Thoracic aorta (tissue), 2 donors: ENCODE measurements at regions not wholly inside any gene's neighbourhood (a gene's known extent, or its start where the extent isn't known, plus 50 kb on each side); places are given as distances from the start of the nearest gene placed in this dataset.

Experiments used
- ATAC-seq: fragments of 150-250 bp; one replicate; pipeline ENCODE4 v1.8.0; 2017; ENCODE audit warnings: low read depth; ENCODE audit not compliant: insufficient number of reproducible peaks, low FRiP score
- DNase-seq: peaks from one replicate; pipeline ENCODE4 v3.0.0-alpha.2; 2020; ENCODE audit warnings: low spot score
- H3K27ac ChIP-seq, 2 donors: fragments of 200-600 bp; sonication (generic); 1 replicate in 1 of 2; 2 replicates in 1 of 2; pipeline ENCODE4 v1.5.1; 2016; ENCODE audit warnings: mild to moderate bottlenecking in 2 of 2, moderate library complexity in 2 of 2
- H3K27me3 ChIP-seq: fragments of 200-600 bp; sonication (generic); replicated peaks from 2 replicates; pipeline ENCODE4 v1.6.0; 2016; ENCODE audit warnings: mild to moderate bottlenecking; ENCODE audit not compliant: insufficient read depth
- H3K36me3 ChIP-seq: fragments of 200-600 bp; sonication (generic); one replicate; pipeline ENCODE4 v1.5.1; 2016
- H3K4me1 ChIP-seq, 2 donors: fragments of 200-600 bp; sonication (generic); 1 replicate in 1 of 2; 2 replicates in 1 of 2; pipeline versions ENCODE4 v1.5.1 to v1.6.0; 2016; ENCODE audit warnings: low read depth in 2 of 2, mild to moderate bottlenecking in 1 of 2; ENCODE audit not compliant: control insufficient read depth in 1 of 2
- H3K4me3 ChIP-seq: fragments of 200-600 bp; sonication (generic); 2 replicates; pipeline ENCODE4 v1.5.1; 2016; ENCODE audit warnings: mild to moderate bottlenecking
- H3K9me3 ChIP-seq: fragments of 200-600 bp; sonication (generic); 2 replicates; pipeline ENCODE4 v1.5.1; 2016
- CTCF ChIP-seq: fragments of 200-600 bp; sonication (generic); IDR thresholded peaks from one replicate; pipeline ENCODE4 v1.5.1; 2019; ENCODE audit warnings: antibody characterized with exemption

GRCh38 chr12:3362737-3363136 is 128.3 kb upstream of the PRMT8 start:
- no peak for DNase-seq
- H3K27me3 ChIP-seq = no peaks in the 10 kb centered on the region

GRCh38 chr12:3363608-3364007 is 127.4 kb upstream of the PRMT8 start:
- Histone ChIP-seq H3K27ac (no peak overlapping the region), H3K27me3 (no peaks in the 10 kb centered on the region), H3K36me3 (no peaks in the 10 kb centered on the region), H3K9me3 (no peaks in the 10 kb centered on the region), H3K4me1 (no peaks in the 10 kb centered on the region), H3K4me3 (no peak overlapping the region)
- ATAC-seq = no peak
- TF ChIP-seq CTCF = no peak
- no peak for DNase-seq

More at GRCh38 chr12:3362737-3363136, 128.3 kb upstream of the PRMT8 start:
- no peak overlapping the region for H3K27ac ChIP-seq
- no peak for ATAC-seq
- TF ChIP-seq CTCF = no peak
- H3K9me3 ChIP-seq = no peaks in the 10 kb centered on the region
- H3K36me3 ChIP-seq = no peaks in the 10 kb centered on the region
- no peak overlapping the region for H3K4me3 ChIP-seq
- no peaks in the 10 kb centered on the region for H3K4me1 ChIP-seq

- no peak for TF ChIP-seq CTCF
- Histone ChIP-seq H3K9me3 (no peaks in the 10 kb centered on the region), H3K27ac (no peak overlapping the region), H3K27me3 (no peaks in the 10 kb centered on the region), H3K36me3 (no peaks in the 10 kb centered on the region), H3K4me1 (no peaks in the 10 kb centered on the region), H3K4me3 (no peak overlapping the region)
- DNase-seq = no peak
- ATAC-seq = no peak
Measured at GRCh38 chr12:3364226-3364625, 126.8 kb upstream of the PRMT8 start.

GRCh38 chr12:3364661-3365462 is 126.1 kb upstream of the PRMT8 start:
- no peaks in the 10 kb centered on the region for H3K4me1 ChIP-seq
- H3K27me3 ChIP-seq = no peaks in the 10 kb centered on the region
- no peaks in the 10 kb centered on the region for H3K9me3 ChIP-seq
- no peaks in the 10 kb centered on the region for H3K36me3 ChIP-seq
- no peak overlapping the region for H3K4me3 ChIP-seq
- DNase-seq = no peak
- no peak for ATAC-seq
- H3K27ac ChIP-seq = no peak overlapping the region
- TF ChIP-seq CTCF = no peak

GRCh38 chr12:3365463-3366411 is 125.3 kb upstream of the PRMT8 start:
- H3K4me3 ChIP-seq = peak overlapping the region; percentile 35
- no peaks in the 10 kb centered on the region for H3K9me3 ChIP-seq
- no peaks in the 10 kb centered on the region for H3K4me1 ChIP-seq
- DNase-seq = no peak
- no peak for ATAC-seq
- no peaks in the 10 kb centered on the region for H3K27me3 ChIP-seq
- no peaks in the 10 kb centered on the region for H3K36me3 ChIP-seq
- H3K27ac ChIP-seq = no peak overlapping the region
- TF ChIP-seq CTCF = no peak
